ENCODE measurements at regions not wholly inside any gene's neighbourhood (a gene's known extent, or its start where the extent isn't known, plus 50 kb on each side); places are given as distances from the start of the nearest gene placed in this dataset.

DNA sequence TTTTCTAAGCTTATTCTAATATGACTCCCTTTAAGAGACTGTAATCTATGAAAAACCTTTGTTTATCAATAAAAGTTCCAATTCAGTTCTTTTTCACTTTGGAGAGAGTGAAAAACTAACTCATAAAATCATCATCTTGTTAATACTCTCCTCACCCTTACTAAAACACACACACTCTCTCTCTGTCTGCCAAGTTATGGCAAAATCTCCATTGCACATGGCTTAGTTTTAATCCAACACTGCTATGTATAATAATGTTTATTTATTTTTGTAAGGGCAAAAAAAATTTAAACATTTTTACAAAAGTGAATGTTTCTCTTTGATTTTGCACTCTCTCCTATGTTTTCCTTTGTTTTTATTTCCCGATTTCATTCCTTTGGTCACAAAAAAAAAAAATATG lies 253.2 kb downstream of the BMP7 start:
- DNase-seq: no peak
- H3K27me3 ChIP-seq: no peaks in the 10 kb centered on the region
- no peaks in the 10 kb centered on the region for H3K4me1 ChIP-seq
- 29% methylated on average over 1 of the region's 1 CpG for WGBS (ENCODE audit: insufficient coverage, low coverage, low lambda C conversion rate, missing lambda C conversion rate)
- no peak for ATAC-seq
- intact Hi-C loops (cut with DNase I): no loop called here
- no peaks in the 10 kb centered on the region for H3K9me3 ChIP-seq
- H3K36me3 ChIP-seq: no peaks in the 10 kb centered on the region
- no peak overlapping the region for H3K27ac ChIP-seq
- H3K4me3 ChIP-seq: no peak overlapping the region
- TF ChIP-seq POLR2A (IDR thresholded peaks at IDR 0.05): no peak
- TF ChIP-seq, protein P1, sequence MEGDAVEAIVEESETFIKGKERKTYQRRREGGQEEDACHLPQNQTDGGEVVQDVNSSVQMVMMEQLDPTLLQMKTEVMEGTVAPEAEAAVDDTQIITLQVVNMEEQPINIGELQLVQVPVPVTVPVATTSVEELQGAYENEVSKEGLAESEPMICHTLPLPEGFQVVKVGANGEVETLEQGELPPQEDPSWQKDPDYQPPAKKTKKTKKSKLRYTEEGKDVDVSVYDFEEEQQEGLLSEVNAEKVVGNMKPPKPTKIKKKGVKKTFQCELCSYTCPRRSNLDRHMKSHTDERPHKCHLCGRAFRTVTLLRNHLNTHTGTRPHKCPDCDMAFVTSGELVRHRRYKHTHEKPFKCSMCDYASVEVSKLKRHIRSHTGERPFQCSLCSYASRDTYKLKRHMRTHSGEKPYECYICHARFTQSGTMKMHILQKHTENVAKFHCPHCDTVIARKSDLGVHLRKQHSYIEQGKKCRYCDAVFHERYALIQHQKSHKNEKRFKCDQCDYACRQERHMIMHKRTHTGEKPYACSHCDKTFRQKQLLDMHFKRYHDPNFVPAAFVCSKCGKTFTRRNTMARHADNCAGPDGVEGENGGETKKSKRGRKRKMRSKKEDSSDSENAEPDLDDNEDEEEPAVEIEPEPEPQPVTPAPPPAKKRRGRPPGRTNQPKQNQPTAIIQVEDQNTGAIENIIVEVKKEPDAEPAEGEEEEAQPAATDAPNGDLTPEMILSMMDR (IDR thresholded peaks at IDR 0.05): no peak

DNA sequence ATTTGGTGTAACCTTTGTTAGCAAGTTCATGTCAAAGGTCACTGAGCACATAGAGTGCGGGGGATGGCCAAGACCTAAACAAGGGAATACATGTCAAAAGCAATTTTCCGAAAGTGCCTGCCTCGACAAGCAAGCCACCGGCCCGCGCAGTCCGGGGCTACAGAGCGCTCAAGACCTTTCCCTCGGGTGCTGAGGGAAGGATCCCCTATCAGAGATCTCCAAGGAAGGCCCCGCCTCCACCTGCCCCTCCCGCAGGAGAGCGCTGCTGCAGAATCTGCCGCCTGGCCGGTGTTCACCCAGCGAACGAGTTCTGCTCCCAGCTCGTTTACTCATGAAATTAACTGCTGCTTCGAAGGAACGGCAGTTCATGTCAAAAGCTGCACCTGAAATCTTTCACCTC lies 252.7 kb downstream of the BMP7 start:
- 10% methylated on average over 5 of the region's 19 CpGs for WGBS (ENCODE audit: insufficient coverage, low coverage, low lambda C conversion rate, missing lambda C conversion rate)
- Histone ChIP-seq H3K27ac (no peak overlapping the region), H3K4me3 (no peak overlapping the region), H3K27me3 (no peaks in the 10 kb centered on the region), H3K9me3 (no peaks in the 10 kb centered on the region), H3K4me1 (no peaks in the 10 kb centered on the region), H3K36me3 (no peaks in the 10 kb centered on the region)
- no peak for DNase-seq
- no peak for ATAC-seq
- TF ChIP-seq, protein P1 (IDR thresholded peaks at IDR 0.05): no peak
- TF ChIP-seq POLR2A (IDR thresholded peaks at IDR 0.05): no peak
- intact Hi-C loops (cut with DNase I): no loop called here

DNA sequence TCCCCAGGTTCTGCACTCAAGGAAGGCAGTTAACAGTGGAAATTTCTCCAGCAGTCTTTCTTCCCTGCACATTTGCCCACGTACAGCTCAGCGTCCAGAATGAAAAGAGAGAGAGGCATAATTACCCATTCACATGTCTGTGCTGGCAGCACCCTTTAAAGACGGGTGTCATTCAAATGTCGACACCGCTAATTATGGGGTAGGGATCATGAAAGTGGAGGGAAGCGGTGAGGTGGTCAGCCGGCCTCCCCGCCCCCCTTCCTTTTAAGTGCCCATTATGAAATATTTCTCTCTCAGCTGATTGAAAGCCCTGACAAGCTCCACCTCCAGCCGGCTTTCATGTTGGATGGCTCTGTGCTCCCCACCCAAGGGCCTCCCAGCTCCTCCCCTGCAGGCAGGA lies 246.1 kb downstream of the BMP7 start:
- H3K4me3 ChIP-seq: no peak overlapping the region
- no peaks in the 10 kb centered on the region for H3K4me1 ChIP-seq
- H3K27ac ChIP-seq: no peak overlapping the region
- DNase-seq (no peak), ATAC-seq (no peak)
- TF ChIP-seq POLR2A (IDR thresholded peaks at IDR 0.05): no peak
- TF ChIP-seq, protein P1 (IDR thresholded peaks at IDR 0.05): no peak
- H3K27me3 ChIP-seq: no peaks in the 10 kb centered on the region
- no peaks in the 10 kb centered on the region for H3K36me3 ChIP-seq
- no peaks in the 10 kb centered on the region for H3K9me3 ChIP-seq
- intact Hi-C loops (cut with DNase I): no loop called here
- 22% methylated on average over 5 of the region's 9 CpGs for WGBS (ENCODE audit: insufficient coverage, low coverage, low lambda C conversion rate, missing lambda C conversion rate)

DNA sequence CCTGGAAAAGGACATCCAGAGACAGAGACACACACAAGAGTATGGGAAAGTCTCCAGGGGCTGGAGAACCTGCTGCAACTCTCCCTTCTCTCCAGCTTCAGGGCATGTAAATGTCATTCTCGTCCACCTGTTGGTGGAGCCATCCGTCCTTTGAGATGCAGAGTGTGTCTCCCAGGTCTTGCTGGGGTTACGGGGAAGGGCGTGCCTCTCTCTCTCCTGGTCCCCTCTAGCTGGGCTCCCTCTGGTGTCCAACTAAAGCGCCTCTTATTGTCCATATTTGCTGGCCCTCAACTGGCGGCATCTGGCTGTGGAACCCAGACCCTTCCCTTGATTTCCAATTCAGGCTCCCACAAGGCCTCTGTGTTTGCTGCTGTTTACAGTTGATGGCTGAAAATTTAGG lies 244.1 kb downstream of the BMP7 start:
- H3K4me3 ChIP-seq: no peak overlapping the region
- no peaks in the 10 kb centered on the region for H3K4me1 ChIP-seq
- TF ChIP-seq, protein P1 (IDR thresholded peaks at IDR 0.05): no peak
- no peak for TF ChIP-seq POLR2A (IDR thresholded peaks at IDR 0.05)
- H3K27ac ChIP-seq: no peak overlapping the region
- no peak for ATAC-seq
- DNase-seq: no peak
- no peaks in the 10 kb centered on the region for H3K9me3 ChIP-seq
- WGBS (ENCODE audit: insufficient coverage, low coverage, low lambda C conversion rate, missing lambda C conversion rate): 26% methylated on average over 6 of the region's 6 CpGs
- no peaks in the 10 kb centered on the region for H3K36me3 ChIP-seq
- no peaks in the 10 kb centered on the region for H3K27me3 ChIP-seq
- intact Hi-C loops (cut with DNase I): no loop called here

DNA sequence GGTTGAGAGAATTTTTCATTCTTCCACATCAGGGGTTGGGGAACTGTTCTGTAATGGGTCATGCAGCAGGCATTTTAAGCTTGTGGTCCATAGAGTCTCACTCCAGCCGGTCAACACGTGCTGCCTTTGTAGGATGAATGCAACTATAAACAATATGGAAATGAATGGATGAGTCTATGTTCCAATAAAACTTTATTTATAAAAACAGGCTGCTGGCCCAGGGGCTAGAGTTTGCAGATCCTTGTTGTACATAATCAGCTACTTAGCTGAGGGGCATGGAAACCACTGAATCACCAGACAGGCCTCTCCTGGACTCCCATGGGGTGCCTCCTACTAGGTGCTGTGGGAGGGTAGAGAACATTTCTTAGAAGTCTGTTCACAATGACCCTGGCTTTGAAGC lies 243.4 kb downstream of the BMP7 start:
- TF ChIP-seq, protein P1 (IDR thresholded peaks at IDR 0.05): no peak
- no peak for TF ChIP-seq POLR2A (IDR thresholded peaks at IDR 0.05)
- H3K9me3 ChIP-seq: no peaks in the 10 kb centered on the region
- no peak for DNase-seq
- no peaks in the 10 kb centered on the region for H3K4me1 ChIP-seq
- H3K4me3 ChIP-seq: no peak overlapping the region
- H3K36me3 ChIP-seq: no peaks in the 10 kb centered on the region
- no peak overlapping the region for H3K27ac ChIP-seq
- WGBS (ENCODE audit: insufficient coverage, low coverage, low lambda C conversion rate, missing lambda C conversion rate): 79% methylated on average over 2 of the region's 2 CpGs
- intact Hi-C loops (cut with DNase I): no loop called here
- no peak for ATAC-seq
- H3K27me3 ChIP-seq: no peaks in the 10 kb centered on the region

All from right lobe of liver (tissue), 6 donors.